GM18508 (cell line): ENCODE measurements at regions not wholly inside any gene's neighbourhood (a gene's known extent, or its start where the extent isn't known, plus 50 kb on each side); places are given as distances from the start of the nearest gene placed in this dataset.
A peak's percentile ranks its signal among the peaks of the same experiment; 100 is the strongest.
"Not testable (repeated sequence)": the region's sequence is repeated elsewhere in the genome, so short reads cannot be mapped to it uniquely, and the experiment has no call there.

Experiments used
- ATAC-seq: cut with Tn5 transposase; IDR thresholded peaks from one replicate; pipeline ENCODE4 v1.9.1; 2021; ENCODE audit warnings: moderate number of reproducible peaks; ENCODE audit not compliant: insufficient read depth, unreplicated experiment

DNA sequence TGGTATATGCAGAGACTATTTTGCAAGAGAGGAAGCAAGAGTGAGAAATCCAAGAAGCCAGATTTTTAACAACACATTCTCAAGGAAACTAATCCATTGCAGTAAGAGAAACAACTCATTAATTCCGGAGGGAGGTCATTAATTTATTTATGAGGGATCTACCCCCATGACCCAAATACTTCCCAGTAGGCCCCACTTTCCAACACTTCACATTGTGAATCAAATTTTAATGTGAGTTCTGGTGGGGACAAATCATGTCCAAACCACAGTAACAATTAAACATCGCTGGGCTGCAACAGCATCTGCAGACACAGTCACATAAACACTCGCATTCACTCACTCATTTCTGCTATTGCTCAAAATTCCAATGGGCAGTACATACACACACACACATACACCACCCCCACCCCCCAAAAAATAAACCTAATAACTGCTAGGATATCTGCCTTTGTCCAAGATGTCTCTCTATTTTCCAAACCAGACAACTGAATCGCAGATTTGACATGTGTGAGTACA lies 1483.7 kb downstream of the PCDH9 start:
- ATAC-seq = no peak

DNA sequence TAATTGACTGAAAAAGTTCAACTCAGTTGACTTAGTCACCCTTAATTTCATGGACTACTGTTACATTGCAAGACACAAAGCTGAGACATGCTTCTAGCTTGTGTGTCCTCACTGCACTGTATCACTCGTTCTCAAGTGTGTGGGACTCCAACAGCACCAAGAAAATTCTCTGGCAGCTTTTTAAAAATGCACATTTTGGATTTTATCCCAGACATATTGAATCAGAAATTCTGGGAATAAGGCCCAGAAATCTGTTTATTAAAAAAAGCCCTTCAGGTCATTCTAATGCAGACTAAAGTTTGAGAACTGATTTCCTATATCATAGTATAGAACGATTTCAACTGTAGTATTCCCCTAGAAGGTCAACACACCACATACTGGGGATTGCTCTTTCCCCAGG lies 1485.3 kb downstream of the PCDH9 start:
- ATAC-seq = no peak

DNA sequence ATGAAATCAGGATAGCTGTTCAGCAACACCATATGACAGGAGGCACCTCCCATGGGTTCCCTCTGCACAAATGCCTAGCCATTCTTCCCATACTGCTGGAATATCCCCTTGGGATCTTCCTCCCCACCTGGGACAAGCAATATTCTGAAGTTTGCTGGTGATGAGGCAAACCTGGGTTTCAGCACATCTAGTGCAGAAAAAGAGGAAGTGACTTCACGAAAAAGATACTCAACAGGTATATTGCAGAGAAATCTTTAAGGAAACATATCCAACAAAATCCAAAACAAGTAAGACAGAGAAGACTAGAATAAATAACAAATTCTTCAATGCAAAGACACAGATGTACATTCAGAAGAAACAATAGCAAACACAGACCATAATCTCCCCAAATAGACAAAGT lies 1497.0 kb downstream of the PCDH9 start:
- ATAC-seq = no peak

DNA sequence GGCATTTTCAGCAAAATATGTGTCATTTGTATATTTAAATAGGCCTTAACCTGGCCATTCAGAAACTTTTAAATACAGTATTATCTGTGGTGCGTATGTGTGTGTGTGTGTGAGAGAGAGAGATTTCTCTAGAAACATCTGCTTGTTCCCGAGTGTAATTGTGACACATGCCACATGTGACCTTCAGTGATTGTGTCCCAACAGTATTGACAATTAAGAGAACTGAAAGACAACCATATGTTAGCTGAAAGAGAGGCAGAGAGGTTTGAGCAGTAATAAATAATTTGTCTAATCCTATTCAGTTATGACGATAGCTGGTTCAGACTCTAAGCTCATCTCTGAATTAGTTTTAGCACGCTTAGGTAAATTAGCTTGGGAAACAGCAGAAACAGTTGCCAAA lies 1503.1 kb downstream of the PCDH9 start:
- no peak for ATAC-seq

DNA sequence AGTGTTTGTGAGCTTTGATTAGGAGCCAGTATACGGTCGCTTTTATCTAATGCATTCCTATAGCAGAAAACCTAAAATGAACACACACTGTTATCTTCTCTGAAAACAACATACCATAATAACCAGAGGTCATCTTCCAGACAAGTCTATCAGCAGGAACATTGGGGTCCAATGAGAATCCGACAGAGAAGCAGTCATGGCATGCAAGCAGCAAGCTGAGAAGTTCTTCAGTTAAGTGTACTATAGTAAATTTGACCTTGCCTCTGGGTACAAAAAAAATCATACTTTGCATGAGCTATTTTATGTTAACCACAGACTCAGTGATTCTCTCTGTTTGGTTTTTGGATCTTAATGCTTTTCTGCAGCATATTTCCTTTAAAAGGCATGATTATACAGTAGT lies 1505.1 kb downstream of the PCDH9 start:
- no peak for ATAC-seq

DNA sequence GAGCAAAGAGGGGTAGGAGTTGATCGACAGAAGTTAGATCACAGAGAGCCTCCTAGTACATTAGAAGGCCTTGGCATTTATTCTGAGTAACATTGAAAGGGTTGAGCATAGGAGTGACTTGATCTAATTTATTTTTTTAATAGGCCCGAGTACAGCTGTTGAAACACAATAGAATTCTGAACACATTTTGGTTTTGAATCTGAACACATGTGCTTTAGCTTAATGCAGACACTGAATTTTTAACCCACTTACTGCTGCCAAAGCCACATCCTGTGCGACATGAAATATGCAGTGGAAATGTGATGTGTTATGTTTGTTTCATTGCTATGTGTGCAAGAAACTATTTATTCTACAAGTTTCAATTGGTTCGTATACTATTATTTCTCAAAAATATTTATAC lies 1505.9 kb downstream of the PCDH9 start:
- ATAC-seq = no peak

DNA sequence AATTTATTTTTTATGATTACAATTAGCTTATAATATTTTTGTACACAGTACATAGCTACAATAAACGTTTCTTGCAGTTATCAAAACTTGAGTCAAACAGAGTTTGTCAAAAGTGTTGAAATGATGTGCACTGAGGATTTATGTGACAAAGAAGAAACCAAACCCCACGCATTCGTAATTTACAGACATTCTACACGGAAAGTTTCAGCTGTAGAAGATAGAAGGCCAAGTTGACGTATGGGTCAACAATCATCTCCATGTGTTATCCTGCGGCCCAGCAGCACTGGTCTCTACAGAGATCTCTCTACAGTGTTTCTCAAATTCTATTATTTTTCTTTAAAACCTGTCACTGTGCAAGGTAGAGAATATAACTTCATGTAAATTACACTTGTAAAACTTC lies 1507.6 kb downstream of the PCDH9 start:
- ATAC-seq = no peak

DNA sequence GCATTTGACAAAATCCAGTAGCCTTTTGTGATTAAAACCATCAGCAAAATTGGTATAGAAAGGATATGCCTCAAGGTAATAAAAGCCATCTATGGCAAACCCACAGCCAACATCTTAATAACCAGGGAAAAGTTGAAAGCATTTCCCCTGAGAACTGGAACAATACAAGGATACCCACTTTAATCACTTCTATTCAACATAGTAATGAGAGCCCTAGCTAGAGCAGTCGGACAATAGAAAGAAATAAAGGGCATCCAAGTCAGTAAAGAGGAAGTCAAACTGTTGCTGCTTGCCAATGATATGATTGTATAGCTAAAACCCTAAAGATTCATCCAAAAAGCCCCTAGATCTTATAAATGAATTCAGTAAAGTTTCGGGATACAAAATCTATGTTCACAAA lies 1510.3 kb downstream of the PCDH9 start:
- no peak for ATAC-seq

DNA sequence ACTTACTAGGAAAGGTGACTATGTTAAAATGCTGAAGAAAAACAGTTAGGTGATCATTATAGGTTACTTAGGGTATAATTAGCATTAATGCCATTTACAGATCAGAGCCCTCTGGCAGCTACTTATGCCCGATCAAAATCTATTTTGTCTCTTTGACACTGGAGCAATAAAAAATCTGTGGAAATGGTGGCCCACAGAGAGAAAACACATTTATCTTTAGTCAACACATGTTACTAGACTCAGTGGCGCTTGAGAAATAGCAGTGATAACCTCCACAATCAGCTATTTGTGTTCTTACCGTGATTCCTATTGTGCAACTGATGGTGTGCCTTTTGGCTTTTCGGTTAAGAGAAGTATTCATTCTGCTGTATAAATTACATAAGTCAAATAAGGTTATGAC lies 1519.6 kb downstream of the PCDH9 start:
- no peak for ATAC-seq

DNA sequence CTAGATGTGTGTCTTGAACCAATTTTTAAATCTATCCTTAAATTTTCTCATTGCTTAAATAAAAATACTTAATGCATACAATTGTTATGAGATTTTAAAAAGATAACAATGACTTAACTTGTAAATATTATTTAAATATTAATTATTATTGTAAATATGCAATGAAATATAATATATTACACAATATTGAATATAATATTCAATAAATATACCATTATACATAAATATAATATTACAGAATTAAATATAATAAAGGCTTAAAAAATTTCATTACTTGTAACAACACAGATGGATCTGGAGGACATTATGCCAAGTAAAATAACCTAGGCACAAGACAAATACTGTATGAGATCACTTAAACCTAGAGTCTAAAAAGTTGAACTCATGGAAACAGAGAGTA lies 1532.3 kb downstream of the PCDH9 start:
- no peak for ATAC-seq

DNA sequence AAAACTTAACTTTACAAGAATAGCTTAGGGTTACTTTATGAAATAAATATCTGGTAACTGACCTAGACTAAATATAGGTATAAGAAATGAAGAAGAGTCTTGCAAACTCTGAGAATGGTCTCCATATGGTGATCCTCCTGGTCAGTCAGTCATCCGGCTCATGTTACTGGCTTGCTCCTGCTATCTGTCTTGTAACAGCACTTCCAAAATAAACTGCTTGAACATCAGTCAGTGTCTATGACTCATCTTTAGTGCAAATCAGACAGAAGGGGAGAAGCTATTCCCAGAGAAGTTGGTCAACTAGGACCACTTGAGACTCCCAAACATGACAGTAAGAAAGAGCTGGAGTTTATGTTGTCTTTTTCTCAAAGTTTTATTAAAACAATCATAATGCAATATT lies 1550.9 kb downstream of the PCDH9 start:
- no peak for ATAC-seq

DNA sequence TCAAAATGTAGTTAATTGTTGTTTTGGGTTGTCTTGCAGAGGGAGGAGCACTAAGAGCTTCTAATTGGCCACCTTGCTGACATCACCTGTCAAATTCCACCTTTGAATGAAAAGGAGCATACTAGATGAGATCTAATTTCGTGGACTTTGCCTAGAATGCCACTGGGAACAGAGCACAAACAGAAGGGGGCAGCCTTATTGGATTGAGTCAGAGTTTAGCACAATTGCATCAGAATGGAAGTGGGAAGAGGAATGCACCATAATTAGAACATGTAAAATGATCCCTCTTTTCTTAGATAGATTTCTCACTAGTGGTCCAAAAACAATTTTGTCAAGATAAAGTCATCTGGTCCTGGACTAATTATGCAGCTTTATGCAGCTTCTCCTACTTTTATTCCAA lies 1552.2 kb downstream of the PCDH9 start:
- no peak for ATAC-seq

DNA sequence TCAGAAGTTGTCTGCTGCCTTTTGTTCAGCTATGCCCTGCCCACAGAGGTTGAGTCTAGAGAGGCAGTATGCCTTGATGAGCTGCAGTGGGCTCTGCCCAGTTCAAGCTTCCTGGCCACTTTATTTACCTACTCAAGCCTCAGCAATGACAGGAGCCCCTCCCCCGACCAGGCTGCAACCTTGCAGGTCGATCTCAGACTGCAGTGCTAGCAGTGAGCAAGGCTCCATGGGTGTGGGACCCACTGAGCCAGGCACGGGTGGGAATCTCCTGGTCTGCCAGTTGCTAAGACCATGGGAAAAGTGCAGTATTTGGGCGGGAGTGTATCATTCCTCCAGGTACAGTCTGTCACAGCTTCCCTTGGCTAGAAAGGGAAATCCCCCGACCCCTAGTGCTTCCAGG lies 1554.8 kb downstream of the PCDH9 start:
- not testable (repeated sequence) for ATAC-seq

DNA sequence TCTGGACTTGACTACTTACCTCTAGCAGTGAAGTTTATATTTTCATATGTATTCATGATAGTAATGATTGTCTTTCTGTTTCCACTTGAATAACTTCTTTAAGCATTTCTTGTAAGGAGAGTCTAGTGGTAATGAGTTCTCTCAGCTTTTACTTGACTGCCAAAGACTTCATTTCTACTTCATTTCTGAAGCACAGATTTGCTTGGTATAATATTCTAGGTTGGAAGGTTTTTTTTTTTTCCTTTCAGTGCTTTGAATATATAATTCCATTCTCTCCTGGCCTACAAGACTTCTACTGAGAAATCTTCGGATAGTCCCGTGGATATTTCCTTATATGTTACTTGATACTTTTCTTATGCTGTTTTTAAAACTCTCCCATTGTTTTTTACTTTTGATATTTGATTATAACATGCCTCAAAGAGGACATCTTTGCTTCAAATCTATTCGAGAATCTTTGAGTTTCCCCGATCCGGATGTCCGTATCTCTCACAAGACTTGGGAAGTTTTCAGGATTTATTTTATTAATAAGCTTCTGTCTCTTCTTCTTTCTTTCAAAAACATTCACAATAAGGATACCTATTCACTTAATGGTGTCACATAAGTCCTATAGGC lies 1560.0 kb downstream of the PCDH9 start:
- no peak for ATAC-seq

DNA sequence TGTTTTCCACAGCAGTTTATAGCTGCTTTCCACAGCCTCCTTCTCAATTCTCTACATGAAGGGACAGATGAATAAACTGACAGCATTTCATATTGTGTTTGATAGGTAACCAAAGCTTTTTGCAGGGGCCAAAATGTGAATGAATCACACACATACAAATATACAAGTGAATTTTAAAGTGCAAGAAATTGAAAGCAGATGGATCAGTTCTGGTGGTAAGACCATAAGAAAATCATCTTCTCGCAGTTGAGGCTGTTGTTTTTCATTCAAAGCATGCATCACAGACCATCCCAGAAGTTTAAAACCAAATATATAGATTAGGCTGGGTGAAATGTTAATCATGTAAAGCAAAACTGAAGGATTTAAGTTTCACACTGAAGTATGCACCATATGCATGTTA lies 1569.4 kb downstream of the PCDH9 start:
- no peak for ATAC-seq

DNA sequence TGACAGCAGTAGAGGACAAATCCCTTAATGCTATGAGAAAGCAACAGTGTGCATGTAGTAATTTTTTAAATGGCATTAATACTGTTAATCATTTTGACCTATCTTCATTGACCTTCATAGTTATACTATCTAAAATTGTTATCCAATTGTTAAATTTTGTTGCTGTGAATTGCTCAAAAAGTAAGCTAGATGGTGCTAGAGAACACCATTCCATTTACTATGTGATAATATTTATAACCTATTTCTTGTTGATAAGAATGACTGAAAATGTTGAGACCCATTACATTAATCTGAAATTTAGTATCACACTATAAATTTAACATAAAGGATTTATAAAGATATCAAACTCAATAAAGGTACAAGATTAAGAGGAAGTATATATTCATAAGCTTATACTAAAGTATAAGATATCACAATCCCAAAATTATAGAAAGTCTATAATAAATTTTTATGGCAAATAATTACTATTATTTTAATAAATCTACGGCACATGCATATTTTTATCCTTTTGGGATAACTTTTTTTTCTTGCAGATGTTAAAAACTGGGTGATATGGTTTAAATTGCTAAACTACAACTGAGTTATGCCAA lies 1573.3 kb downstream of the PCDH9 start:
- ATAC-seq = no peak

DNA sequence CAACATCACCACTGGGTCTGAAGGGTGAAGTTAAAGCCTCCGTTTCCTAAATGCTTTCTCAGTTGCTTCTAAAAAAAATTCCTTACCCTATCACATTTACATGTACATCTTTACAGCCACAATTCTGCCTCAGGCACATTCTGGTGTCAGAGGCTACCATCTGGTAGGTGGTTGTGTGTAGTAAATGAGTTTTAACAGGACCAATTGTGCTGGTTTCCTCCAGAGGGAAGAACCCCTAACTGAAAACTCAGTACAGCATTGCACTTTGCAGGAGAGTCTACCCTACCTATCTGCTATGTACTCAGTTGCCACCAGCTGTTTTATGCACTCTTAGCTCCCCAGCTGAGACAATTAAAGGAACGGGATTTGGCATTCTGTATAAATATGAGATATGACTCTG lies 1576.5 kb downstream of the PCDH9 start:
- ATAC-seq = no peak

DNA sequence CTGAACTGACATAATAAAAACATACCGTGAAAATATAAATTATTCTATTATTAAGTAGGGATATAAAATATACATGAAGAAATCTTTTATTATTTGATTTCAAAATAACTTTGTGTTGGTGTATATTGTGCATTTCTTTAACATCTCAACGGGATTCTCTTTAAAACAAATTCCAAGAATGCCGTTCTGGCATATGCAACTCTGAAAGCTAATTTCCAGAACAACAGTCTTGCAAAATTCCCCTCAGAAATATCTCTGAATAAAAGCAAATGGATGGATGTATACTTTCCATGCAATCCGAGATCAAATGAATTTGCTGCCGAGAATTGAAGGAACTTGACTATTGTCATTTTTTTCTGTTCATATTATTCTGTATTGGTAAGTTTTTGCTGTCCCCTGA lies 1579.8 kb downstream of the PCDH9 start:
- ATAC-seq = no peak

DNA sequence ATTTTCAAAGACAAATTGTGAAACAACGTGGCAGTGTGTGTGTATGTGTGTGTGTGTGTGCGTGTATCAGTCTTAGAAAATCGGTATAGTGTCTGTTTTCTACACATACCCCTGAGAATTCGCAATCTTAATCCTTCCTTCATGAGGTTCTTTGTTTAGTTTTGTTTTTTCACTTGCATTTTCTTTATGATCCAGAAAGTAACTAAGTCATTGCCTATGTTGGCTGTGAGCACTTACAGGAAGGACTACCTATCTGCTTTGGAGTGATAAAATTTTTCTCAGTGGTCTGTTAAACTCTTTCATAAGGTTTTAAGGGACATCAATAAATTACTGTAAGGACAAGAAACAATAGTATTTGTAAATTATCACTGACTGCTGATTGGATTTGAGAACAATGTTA lies 1587.1 kb downstream of the PCDH9 start:
- no peak for ATAC-seq

DNA sequence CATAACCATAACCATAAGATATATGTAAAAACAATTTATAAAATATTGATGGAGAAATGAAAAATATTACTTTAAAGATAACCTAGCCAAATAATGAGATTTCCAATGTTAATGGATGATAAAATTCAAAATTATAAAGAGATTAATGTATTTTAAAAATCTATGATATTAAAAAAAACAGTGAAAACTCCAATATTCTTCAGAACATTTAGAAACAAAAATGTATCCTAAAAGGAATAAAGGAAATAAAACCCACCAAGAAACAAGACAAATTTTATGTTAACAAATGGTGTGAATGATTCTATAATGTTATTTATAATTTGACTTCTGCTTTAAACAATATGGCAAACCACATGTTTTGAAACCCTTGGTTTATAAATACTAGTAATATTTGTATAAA lies 1587.8 kb downstream of the PCDH9 start:
- ATAC-seq = no peak

DNA sequence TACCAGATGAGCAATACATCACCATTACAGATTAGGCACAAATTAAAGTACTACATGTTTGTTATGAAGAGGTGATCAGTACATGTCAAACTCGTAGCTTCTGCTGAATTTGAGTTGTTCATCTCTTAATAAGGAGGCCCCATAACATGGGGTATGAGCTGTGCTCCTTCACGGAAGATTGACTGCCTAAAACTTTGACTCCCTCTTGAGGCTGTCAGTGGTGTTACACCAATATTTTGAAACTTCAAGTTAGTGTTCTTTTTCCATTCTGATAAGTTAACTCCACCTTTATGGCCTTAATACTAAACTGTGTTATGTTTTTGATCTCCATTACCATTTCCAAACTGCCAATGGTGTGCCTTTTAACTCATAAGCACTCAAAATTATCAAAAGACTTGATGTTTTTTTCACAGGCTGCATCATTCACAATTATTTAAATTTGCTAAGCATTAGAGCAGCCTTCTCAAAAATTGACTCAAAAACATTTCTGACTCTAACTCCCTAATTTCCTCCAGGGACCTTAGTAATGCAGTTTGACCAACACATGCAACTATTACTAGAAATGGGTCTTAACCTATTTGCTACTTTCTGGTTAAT lies 1591.5 kb downstream of the PCDH9 start:
- ATAC-seq = peak; percentile 64

DNA sequence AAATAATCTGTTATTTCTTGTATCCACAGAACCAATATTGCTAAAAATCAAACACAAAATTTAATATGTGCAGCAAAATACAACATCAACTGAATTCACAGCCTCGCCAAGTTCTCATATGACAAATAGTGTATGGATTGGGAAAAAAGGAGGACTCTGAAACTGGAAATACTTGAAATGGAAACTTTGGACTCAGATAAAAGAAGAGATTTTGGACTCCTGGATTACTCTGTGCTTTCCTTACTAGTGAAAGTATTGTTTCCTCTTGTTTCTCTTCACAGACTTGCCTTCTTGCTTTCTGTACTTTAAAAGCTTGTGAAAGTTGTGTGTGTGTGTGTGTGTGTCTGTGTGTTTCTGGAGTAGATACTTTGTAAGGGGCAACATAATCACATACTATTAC lies 1596.3 kb downstream of the PCDH9 start:
- ATAC-seq = no peak
